ENCODE measurements at regions not wholly inside any gene's neighbourhood (a gene's known extent, or its start where the extent isn't known, plus 50 kb on each side); places are given as distances from the start of the nearest gene placed in this dataset.

- Histone ChIP-seq H3K4me1 (ENCODE audit: control insufficient read depth, insufficient read depth, low read length) (no peaks in the 10 kb centered on the region), H3K4me3 (ENCODE audit: low read length) (no peak overlapping the region), H3K27me3 (ENCODE audit: control insufficient read depth, insufficient read depth, low read length) (no peaks in the 10 kb centered on the region), H3K27ac (ENCODE audit: low read length) (no peak overlapping the region), H3K9me3 (ENCODE audit: control insufficient read depth, insufficient read depth, low read length) (peaks cover 17% of the 10 kb centered on the region), H3K36me3 (ENCODE audit: control insufficient read depth, insufficient read depth, low read length) (no peaks in the 10 kb centered on the region)
- Mint-ChIP-seq H3K27me3 (ENCODE audit: low read depth in 2 of 2) (peaks cover 0 to 6% of the 10 kb centered on the region in 2 donors), H3K9me3 (peaks cover 10 to 11% of the 10 kb centered on the region in 2 donors), H3K27ac (no peak overlapping the region), H3K4me1 (no peaks in the 10 kb centered on the region), H3K36me3 (peaks cover 10% of the 10 kb centered on the region), H3K4me3 (no peak overlapping the region)
- TF ChIP-seq CTCF (IDR thresholded peaks at IDR 0.05), result no peak
- intact Hi-C loops (cut with micrococcal nuclease), result no loop called here
- 94% methylated on average over 4 of the region's 4 CpGs for WGBS (ENCODE audit: insufficient coverage)
- DNase-seq, result no peak
- ATAC-seq, result no peak
These were observed 665.5 kb downstream of the GATA3 start for GRCh38 chr10:8719971-8720370.

GRCh38 chr10:8721650-8722049, 667.2 kb downstream of the GATA3 start:
- peaks cover 17% of the 10 kb centered on the region for H3K9me3 ChIP-seq (ENCODE audit: control insufficient read depth, insufficient read depth, low read length)
- H3K36me3 Mint-ChIP-seq, result peaks cover 10% of the 10 kb centered on the region
- WGBS (ENCODE audit: insufficient coverage), result 66% methylated on average over 3 of the region's 3 CpGs
- H3K27ac Mint-ChIP-seq, result no peak overlapping the region
- H3K4me1 Mint-ChIP-seq, result no peaks in the 10 kb centered on the region
- no peaks in the 10 kb centered on the region for H3K4me1 ChIP-seq (ENCODE audit: control insufficient read depth, insufficient read depth, low read length)
- peaks cover 0 to 6% of the 10 kb centered on the region in 2 donors for H3K27me3 Mint-ChIP-seq (ENCODE audit: low read depth in 2 of 2)
- H3K27ac ChIP-seq (ENCODE audit: low read length), result no peak overlapping the region
- no peak overlapping the region for H3K4me3 ChIP-seq (ENCODE audit: low read length)
- ATAC-seq (no peak), DNase-seq (no peak)
- H3K36me3 ChIP-seq (ENCODE audit: control insufficient read depth, insufficient read depth, low read length), result no peaks in the 10 kb centered on the region
- H3K4me3 Mint-ChIP-seq, result no peak overlapping the region
- no peak for TF ChIP-seq CTCF (IDR thresholded peaks at IDR 0.05)
- no peaks in the 10 kb centered on the region for H3K27me3 ChIP-seq (ENCODE audit: control insufficient read depth, insufficient read depth, low read length)
- intact Hi-C loops (cut with micrococcal nuclease), result no loop called here
- H3K9me3 Mint-ChIP-seq, result peaks cover 8 to 11% of the 10 kb centered on the region in 2 donors

DNA sequence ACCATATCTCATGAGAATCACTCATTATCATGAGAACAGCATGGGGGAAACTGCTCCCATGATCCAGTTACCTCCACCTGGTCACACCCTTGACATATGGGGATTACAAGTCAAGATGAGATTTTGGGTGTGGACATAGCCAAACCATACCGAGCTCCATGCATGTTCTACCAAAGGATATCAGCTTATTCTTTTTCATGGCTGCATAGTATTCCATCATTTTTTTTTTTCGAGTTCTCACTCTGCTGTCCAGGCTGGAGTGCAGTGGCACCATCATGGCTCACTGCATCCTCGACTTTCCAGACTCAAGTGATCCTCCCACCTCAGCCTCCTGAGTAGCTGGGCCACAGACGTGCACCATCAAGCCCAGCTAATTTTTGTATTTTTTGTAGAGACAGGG, 668.3 kb downstream of the GATA3 start:
- H3K36me3 Mint-ChIP-seq, result peaks cover 10% of the 10 kb centered on the region
- no peak overlapping the region for H3K4me3 Mint-ChIP-seq
- no peaks in the 10 kb centered on the region for H3K36me3 ChIP-seq (ENCODE audit: control insufficient read depth, insufficient read depth, low read length)
- peaks cover 8 to 11% of the 10 kb centered on the region in 2 donors for H3K9me3 Mint-ChIP-seq
- no peak overlapping the region for H3K27ac Mint-ChIP-seq
- H3K4me1 Mint-ChIP-seq, result no peaks in the 10 kb centered on the region
- ATAC-seq (no peak), DNase-seq (no peak)
- no peaks in the 10 kb centered on the region for H3K27me3 ChIP-seq (ENCODE audit: control insufficient read depth, insufficient read depth, low read length)
- no peaks in the 10 kb centered on the region for H3K4me1 ChIP-seq (ENCODE audit: control insufficient read depth, insufficient read depth, low read length)
- no peak for TF ChIP-seq CTCF (IDR thresholded peaks at IDR 0.05)
- 77% methylated on average over 4 of the region's 4 CpGs for WGBS (ENCODE audit: insufficient coverage)
- no peak overlapping the region for H3K27ac ChIP-seq (ENCODE audit: low read length)
- no peak overlapping the region for H3K4me3 ChIP-seq (ENCODE audit: low read length)
- intact Hi-C loops (cut with micrococcal nuclease), result no loop called here
- peaks cover 0 to 6% of the 10 kb centered on the region in 2 donors for H3K27me3 Mint-ChIP-seq (ENCODE audit: low read depth in 2 of 2)
- peaks cover 17% of the 10 kb centered on the region for H3K9me3 ChIP-seq (ENCODE audit: control insufficient read depth, insufficient read depth, low read length)

GRCh38 chr10:8725343-8725742, 670.9 kb downstream of the GATA3 start:
- WGBS (ENCODE audit: insufficient coverage), result 85% methylated on average over 8 of the region's 8 CpGs
- ATAC-seq, result no peak
- no peak for TF ChIP-seq CTCF (IDR thresholded peaks at IDR 0.05)

More at GRCh38 chr10:8725343-8725742, 670.9 kb downstream of the GATA3 start:
- peaks cover 2% of the 10 kb centered on the region for H3K27me3 ChIP-seq (ENCODE audit: control insufficient read depth, insufficient read depth, low read length)
- Mint-ChIP-seq H3K4me1 (no peaks in the 10 kb centered on the region), H3K36me3 (no peaks in the 10 kb centered on the region), H3K27ac (no peak overlapping the region), H3K4me3 (no peak overlapping the region), H3K27me3 (ENCODE audit: low read depth in 2 of 2) (peaks cover 8 to 15% of the 10 kb centered on the region in 2 donors), H3K9me3 (peaks cover 0 to 2% of the 10 kb centered on the region in 2 donors)
- no peaks in the 10 kb centered on the region for H3K36me3 ChIP-seq (ENCODE audit: control insufficient read depth, insufficient read depth, low read length)
- peaks cover 7% of the 10 kb centered on the region for H3K9me3 ChIP-seq (ENCODE audit: control insufficient read depth, insufficient read depth, low read length)
- no peak for DNase-seq
- intact Hi-C loops (cut with micrococcal nuclease), result no loop called here
- no peak overlapping the region for H3K4me3 ChIP-seq (ENCODE audit: low read length)
- no peaks in the 10 kb centered on the region for H3K4me1 ChIP-seq (ENCODE audit: control insufficient read depth, insufficient read depth, low read length)
- no peak overlapping the region for H3K27ac ChIP-seq (ENCODE audit: low read length)
